HL-60/S4 treated with phorbol 12-myristate 13-acetate at 8.2 ng/mL for 4 days and 3 days (cell line): ENCODE measurements at regions not wholly inside any gene's neighbourhood (a gene's known extent, or its start where the extent isn't known, plus 50 kb on each side); places are given as distances from the start of the nearest gene placed in this dataset.

Experiments
- in situ Hi-C: fragments of 300-500 bp; cut with MboI; formaldehyde crosslinking; loops from 2 replicates; pipeline ENCODE4 v1.15.0; 2022; ENCODE audit warnings: low sequenced_read_pairs

GRCh38 chr15:39426552-39427532 is 154.0 kb upstream of the THBS1 start:
- in situ Hi-C loops: no loop called here

- in situ Hi-C loops: no loop called here
Observed at GRCh38 chr15:39427705-39428104, 153.2 kb upstream of the THBS1 start.

GRCh38 chr15:39429898-39430357 is 151.0 kb upstream of the THBS1 start:
- in situ Hi-C loops: no loop called here

- in situ Hi-C loops: no loop called here
Observed at GRCh38 chr15:39430389-39430788, 150.5 kb upstream of the THBS1 start.

GRCh38 chr15:39431376-39431775 is 149.5 kb upstream of the THBS1 start:
- in situ Hi-C loops: no loop called here

GRCh38 chr15:39432026-39432425 is 148.9 kb upstream of the THBS1 start:
- in situ Hi-C loops: no loop called here

- in situ Hi-C loops: no loop called here
Observed at GRCh38 chr15:39432912-39433348, 147.9 kb upstream of the THBS1 start.

GRCh38 chr15:39433376-39433775 is 147.5 kb upstream of the THBS1 start:
- in situ Hi-C loops: no loop called here

- in situ Hi-C loops: no loop called here
Observed at GRCh38 chr15:39434163-39434562, 146.7 kb upstream of the THBS1 start.

GRCh38 chr15:39434751-39435238 is 146.1 kb upstream of the THBS1 start:
- in situ Hi-C loops: no loop called here

GRCh38 chr15:39435244-39435643 is 145.6 kb upstream of the THBS1 start:
- in situ Hi-C loops: no loop called here

- in situ Hi-C loops: no loop called here
Observed at GRCh38 chr15:39438260-39438659, 142.6 kb upstream of the THBS1 start.

GRCh38 chr15:39438799-39439592 is 141.9 kb upstream of the THBS1 start:
- in situ Hi-C loops: no loop called here

- in situ Hi-C loops: no loop called here
Observed at GRCh38 chr15:39442898-39443297, 138.0 kb upstream of the THBS1 start.

GRCh38 chr15:39443659-39444219 is 137.1 kb upstream of the THBS1 start:
- in situ Hi-C loops: no loop called here

GRCh38 chr15:39444735-39445470 is 136.0 kb upstream of the THBS1 start:
- in situ Hi-C loops: no loop called here

- in situ Hi-C loops: no loop called here
Observed at GRCh38 chr15:39445931-39446330, 134.9 kb upstream of the THBS1 start.

GRCh38 chr15:39447346-39447745 is 133.5 kb upstream of the THBS1 start:
- in situ Hi-C loops: no loop called here

- in situ Hi-C loops: no loop called here
Observed at GRCh38 chr15:39447881-39448280, 133.0 kb upstream of the THBS1 start.

- in situ Hi-C loops: no loop called here
Observed at GRCh38 chr15:39448409-39448808, 132.5 kb upstream of the THBS1 start.
